Neural progenitor cell (in vitro differentiated cells): ENCODE measurements at regions not wholly inside any gene's neighbourhood (a gene's known extent, or its start where the extent isn't known, plus 50 kb on each side); places are given as distances from the start of the nearest gene placed in this dataset.

ENCODE experiments used
- CTCF ChIP-seq: fragments of 200-600 bp; sonication (generic); IDR thresholded peaks from 2 replicates; pipeline ENCODE4 v1.5.1; 2017; ENCODE audit warnings: antibody characterized with exemption, mild to moderate bottlenecking
- EZH2 ChIP-seq: fragments of 200-600 bp; sonication (generic); IDR thresholded peaks from 2 replicates; pipeline ENCODE4 v1.6.1; 2017; ENCODE audit warnings: antibody characterized with exemption, mild to moderate bottlenecking, moderate library complexity

- no peak for TF ChIP-seq CTCF
- no peak for TF ChIP-seq EZH2
These were observed 84.0 kb downstream of the RPS12 start for GRCh38 chr6:132898376-132898775.
